ENCODE measurements at regions not wholly inside any gene's neighbourhood (a gene's known extent, or its start where the extent isn't known, plus 50 kb on each side); places are given as distances from the start of the nearest gene placed in this dataset.

GRCh38 chr14:101426466-101426865 lies 134.8 kb upstream of the DIO3 start:
- TF ChIP-seq, protein P1, sequence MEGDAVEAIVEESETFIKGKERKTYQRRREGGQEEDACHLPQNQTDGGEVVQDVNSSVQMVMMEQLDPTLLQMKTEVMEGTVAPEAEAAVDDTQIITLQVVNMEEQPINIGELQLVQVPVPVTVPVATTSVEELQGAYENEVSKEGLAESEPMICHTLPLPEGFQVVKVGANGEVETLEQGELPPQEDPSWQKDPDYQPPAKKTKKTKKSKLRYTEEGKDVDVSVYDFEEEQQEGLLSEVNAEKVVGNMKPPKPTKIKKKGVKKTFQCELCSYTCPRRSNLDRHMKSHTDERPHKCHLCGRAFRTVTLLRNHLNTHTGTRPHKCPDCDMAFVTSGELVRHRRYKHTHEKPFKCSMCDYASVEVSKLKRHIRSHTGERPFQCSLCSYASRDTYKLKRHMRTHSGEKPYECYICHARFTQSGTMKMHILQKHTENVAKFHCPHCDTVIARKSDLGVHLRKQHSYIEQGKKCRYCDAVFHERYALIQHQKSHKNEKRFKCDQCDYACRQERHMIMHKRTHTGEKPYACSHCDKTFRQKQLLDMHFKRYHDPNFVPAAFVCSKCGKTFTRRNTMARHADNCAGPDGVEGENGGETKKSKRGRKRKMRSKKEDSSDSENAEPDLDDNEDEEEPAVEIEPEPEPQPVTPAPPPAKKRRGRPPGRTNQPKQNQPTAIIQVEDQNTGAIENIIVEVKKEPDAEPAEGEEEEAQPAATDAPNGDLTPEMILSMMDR (conservative IDR thresholded peaks at IDR 0.05; ENCODE audit: control insufficient read depth, insufficient read depth, low read depth, low read length): no peak
- DNase-seq (ENCODE audit: low read depth): no peak
- no peak overlapping the region for H3K4me3 ChIP-seq (ENCODE audit: control insufficient read depth, low read depth, low read length)

DNA sequence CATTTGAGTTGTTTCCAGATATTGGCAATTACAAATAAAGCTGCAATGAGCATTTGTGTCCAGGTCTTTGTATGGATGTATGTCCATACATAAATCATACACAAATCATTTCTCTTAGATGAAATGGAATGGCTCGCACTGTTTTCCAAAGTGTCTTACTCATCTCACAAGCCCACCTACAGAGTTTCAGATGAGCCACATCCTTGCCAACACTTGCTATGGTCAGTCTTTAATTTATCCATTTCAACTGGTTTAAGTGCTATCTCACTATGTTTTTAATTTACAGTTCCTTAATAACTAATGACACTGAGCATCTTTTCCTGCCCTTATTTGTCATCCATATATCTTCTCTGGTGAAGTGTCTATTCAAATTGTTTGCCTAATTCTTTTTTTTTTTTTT lies 132.9 kb upstream of the DIO3 start:
- no peak for DNase-seq (ENCODE audit: low read depth)
- TF ChIP-seq, protein P1 (conservative IDR thresholded peaks at IDR 0.05; ENCODE audit: control insufficient read depth, insufficient read depth, low read depth, low read length): no peak
- H3K4me3 ChIP-seq (ENCODE audit: control insufficient read depth, low read depth, low read length): no peak overlapping the region

DNA sequence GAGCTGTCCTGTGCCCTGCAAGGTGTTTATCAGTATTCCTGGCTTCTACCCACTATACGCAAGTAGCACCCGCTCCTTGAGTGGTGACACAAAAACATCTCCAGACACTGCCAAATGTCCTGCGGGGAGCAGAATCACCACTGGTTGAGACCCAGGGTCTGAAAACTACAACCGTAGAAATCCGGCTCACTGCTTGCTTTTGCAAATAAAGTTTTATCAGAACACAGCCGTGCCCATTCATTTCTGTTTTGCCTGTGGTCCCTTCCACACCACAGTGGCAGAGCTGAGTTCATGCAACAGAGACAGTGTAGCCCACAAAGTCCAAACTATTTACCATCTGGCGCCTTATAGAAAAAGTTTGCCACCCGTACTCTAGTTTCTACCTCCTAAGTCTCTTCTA lies 125.7 kb upstream of the DIO3 start:
- TF ChIP-seq, protein P1 (conservative IDR thresholded peaks at IDR 0.05; ENCODE audit: control insufficient read depth, insufficient read depth, low read depth, low read length): no peak
- DNase-seq (ENCODE audit: low read depth): no peak
- no peak overlapping the region for H3K4me3 ChIP-seq (ENCODE audit: control insufficient read depth, low read depth, low read length)

DNA sequence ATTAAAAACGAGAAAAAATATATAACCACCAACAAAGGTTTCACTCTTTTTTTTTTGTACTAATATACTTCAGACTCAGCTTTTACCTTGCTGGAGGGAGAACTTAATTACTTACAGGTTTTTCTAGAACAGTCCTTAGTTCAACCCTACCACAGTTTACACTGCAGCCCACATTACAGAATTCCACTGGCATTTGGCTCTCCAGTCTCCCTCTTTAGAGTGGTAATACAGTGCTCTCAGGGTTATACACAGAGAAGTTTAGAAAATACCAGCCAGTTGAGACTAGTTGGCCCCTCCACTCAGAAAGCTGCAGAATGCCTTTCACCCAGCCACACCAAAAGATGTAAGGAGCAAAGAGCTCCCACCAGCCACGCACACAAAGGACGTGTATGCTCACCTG lies 122.3 kb upstream of the DIO3 start:
- no peak for DNase-seq (ENCODE audit: low read depth)
- TF ChIP-seq, protein P1 (conservative IDR thresholded peaks at IDR 0.05; ENCODE audit: control insufficient read depth, insufficient read depth, low read depth, low read length): no peak
- no peak overlapping the region for H3K4me3 ChIP-seq (ENCODE audit: control insufficient read depth, low read depth, low read length)

- no peak for DNase-seq (ENCODE audit: low read depth)
- no peak overlapping the region for H3K4me3 ChIP-seq (ENCODE audit: control insufficient read depth, low read depth, low read length)
- TF ChIP-seq, protein P1 (conservative IDR thresholded peaks at IDR 0.05; ENCODE audit: control insufficient read depth, insufficient read depth, low read depth, low read length): no peak
These were observed 120.8 kb upstream of the DIO3 start for GRCh38 chr14:101440496-101440895.

DNA sequence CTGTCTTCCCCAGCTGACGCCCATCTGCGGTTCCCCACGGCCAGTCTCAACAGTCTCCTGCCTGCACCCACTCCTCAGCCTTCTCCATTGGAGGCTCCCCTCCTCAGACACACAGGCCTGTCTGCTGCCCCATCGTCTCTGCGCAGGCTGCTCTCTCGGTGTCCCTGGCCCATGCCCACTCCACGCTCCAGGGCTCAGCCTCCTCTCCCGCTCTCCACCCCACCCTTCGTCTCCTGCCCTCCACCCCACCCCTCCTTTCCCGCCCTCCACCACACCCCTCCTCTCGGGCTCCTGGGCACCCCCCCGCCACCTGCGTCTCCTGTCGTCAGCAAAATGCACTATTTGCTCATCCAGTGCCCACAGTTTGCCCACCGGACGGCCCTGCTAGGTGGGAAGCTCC lies 119.6 kb upstream of the DIO3 start:
- H3K4me3 ChIP-seq (ENCODE audit: control insufficient read depth, low read depth, low read length): no peak overlapping the region
- no peak for DNase-seq (ENCODE audit: low read depth)
- TF ChIP-seq, protein P1 (conservative IDR thresholded peaks at IDR 0.05; ENCODE audit: control insufficient read depth, insufficient read depth, low read depth, low read length): no peak

GRCh38 chr14:101442451-101442850 lies 118.8 kb upstream of the DIO3 start:
- TF ChIP-seq, protein P1 (conservative IDR thresholded peaks at IDR 0.05; ENCODE audit: control insufficient read depth, insufficient read depth, low read depth, low read length): no peak
- H3K4me3 ChIP-seq (ENCODE audit: control insufficient read depth, low read depth, low read length): no peak overlapping the region
- DNase-seq (ENCODE audit: low read depth): no peak
